GM21390 (cell line): ENCODE measurements at regions not wholly inside any gene's neighbourhood (a gene's known extent, or its start where the extent isn't known, plus 50 kb on each side); places are given as distances from the start of the nearest gene placed in this dataset.

Experiments used
- ATAC-seq: cut with Tn5 transposase; IDR thresholded peaks from one replicate; pipeline ENCODE4 v1.9.1; 2021; ENCODE audit not compliant: unreplicated experiment

GRCh38 chr13:73901324-73902068 lies 232.7 kb downstream of the KLF12 start:
- no peak for ATAC-seq

GRCh38 chr13:73900591-73900990 lies 233.6 kb downstream of the KLF12 start:
- no peak for ATAC-seq

- ATAC-seq = no peak
Measured at GRCh38 chr13:73898899-73899298, 235.3 kb downstream of the KLF12 start.

- ATAC-seq = no peak
Measured at GRCh38 chr13:73898276-73898675, 235.9 kb downstream of the KLF12 start.

- ATAC-seq = no peak
Measured at GRCh38 chr13:73894995-73895571, 239.1 kb downstream of the KLF12 start.

GRCh38 chr13:73893833-73894232 lies 240.4 kb downstream of the KLF12 start:
- ATAC-seq = no peak

- no peak for ATAC-seq
Measured at GRCh38 chr13:73891805-73892204, 242.4 kb downstream of the KLF12 start.

GRCh38 chr13:73883162-73883561 lies 251.0 kb downstream of the KLF12 start:
- ATAC-seq = no peak

GRCh38 chr13:73880365-73880764 lies 253.8 kb downstream of the KLF12 start:
- ATAC-seq = no peak

- no peak for ATAC-seq
Measured at GRCh38 chr13:73879346-73880015, 254.7 kb downstream of the KLF12 start.

GRCh38 chr13:73877399-73877798 lies 256.8 kb downstream of the KLF12 start:
- no peak for ATAC-seq

GRCh38 chr13:73876323-73876722 lies 257.9 kb downstream of the KLF12 start:
- ATAC-seq = no peak

- peak; percentile 58 for ATAC-seq
Measured at GRCh38 chr13:73873940-73874830, 260.0 kb downstream of the KLF12 start.

- ATAC-seq = no peak
Measured at GRCh38 chr13:73872397-73872796, 261.8 kb downstream of the KLF12 start.

- no peak for ATAC-seq
Measured at GRCh38 chr13:73870970-73871935, 263.0 kb downstream of the KLF12 start.

GRCh38 chr13:73870036-73870741 lies 264.0 kb downstream of the KLF12 start:
- no peak for ATAC-seq

- no peak for ATAC-seq
Measured at GRCh38 chr13:73865027-73865426, 269.2 kb downstream of the KLF12 start.

- no peak for ATAC-seq
Measured at GRCh38 chr13:73861136-73861535, 273.1 kb downstream of the KLF12 start.

- ATAC-seq = no peak
Measured at GRCh38 chr13:73860501-73860900, 273.7 kb downstream of the KLF12 start.
